Suprapubic skin (tissue), 4 donors: ENCODE measurements at regions not wholly inside any gene's neighbourhood (a gene's known extent, or its start where the extent isn't known, plus 50 kb on each side); places are given as distances from the start of the nearest gene placed in this dataset.
"Not testable (repeated sequence)": the region's sequence is repeated elsewhere in the genome, so short reads cannot be mapped to it uniquely, and the experiment has no call there.

Experiments
- CTCF ChIP-seq, 2 donors: fragments of 200-600 bp in 1 of 2; fragments of 450-650 bp in 1 of 2; sonication (generic) in 1 of 2; IDR thresholded peaks; one replicate each; pipeline ENCODE4 v1.5.1; 2016 to 2019; ENCODE audit warnings: antibody characterized with exemption in 2 of 2, mild to moderate bottlenecking in 1 of 2, moderate library complexity in 1 of 2
- POLR2A ChIP-seq, 2 donors: fragments of 450-650 bp; IDR thresholded peaks; one replicate each; pipeline ENCODE4 v1.6.1; 2017; ENCODE audit warnings: antibody characterized with exemption in 2 of 2, mild to moderate bottlenecking in 2 of 2, moderate library complexity in 2 of 2
- POLR2AphosphoS5 ChIP-seq, 3 donors: sonication (generic); formaldehyde crosslinking; IDR thresholded peaks; one replicate each; pipeline ENCODE4 v1.6.1; 2017; ENCODE audit warnings: antibody characterized with exemption in 3 of 3

DNA sequence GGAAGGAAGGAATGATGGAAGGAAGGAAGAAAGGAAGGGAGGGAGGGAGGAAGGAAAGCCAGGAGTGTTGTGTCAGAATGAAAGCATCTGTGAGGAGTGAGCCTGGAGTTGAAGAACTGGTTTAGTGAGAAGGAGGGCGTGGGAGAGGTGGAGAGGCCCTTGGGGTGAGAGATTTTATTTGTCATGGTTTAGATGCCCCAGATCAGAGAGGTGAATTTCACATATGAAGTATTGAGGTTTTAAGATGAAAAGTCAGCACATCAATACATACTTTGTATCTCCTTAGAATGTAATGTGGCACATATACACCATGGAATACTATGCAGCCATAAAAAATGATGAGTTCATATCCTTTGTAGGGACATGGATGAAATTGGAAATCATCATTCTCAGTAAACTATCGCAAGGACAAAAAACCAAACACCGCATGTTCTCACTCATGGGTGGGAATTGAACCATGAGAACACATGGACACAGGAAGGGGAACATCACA lies 222.3 kb upstream of the ECI2 start:
- TF ChIP-seq POLR2A, CTCF, POLR2AphosphoS5 (IDR thresholded peaks at IDR 0.05): not testable (repeated sequence)
